ENCODE measurements at regions not wholly inside any gene's neighbourhood (a gene's known extent, or its start where the extent isn't known, plus 50 kb on each side); places are given as distances from the start of the nearest gene placed in this dataset.

GRCh38 chr12:4051596-4051995 lies 178.4 kb upstream of the PARP11 start:
- Histone ChIP-seq H2AK5ac (ENCODE audit: low read depth, low read length) (no peak overlapping the region), H3K27ac (replicated peaks; ENCODE audit: low read length) (no peak overlapping the region), H3K9ac (ENCODE audit: low read depth, low read length, poor library complexity) (no peak overlapping the region), H3K4me3 (ENCODE audit: low read length in 2 of 2) (no peak overlapping the region), H2AFZ (ENCODE audit: low read length) (no peak overlapping the region), H3K4me2 (ENCODE audit: insufficient read depth, low read length, poor library complexity, severe bottlenecking) (no peak overlapping the region), H3K4me1 (ENCODE audit: control insufficient read depth in 2 of 2, insufficient read depth in 1 of 2, low read depth in 1 of 2, low read length in 2 of 2) (peaks cover 7 to 9% of the 10 kb centered on the region in 2 donors), H2BK5ac (ENCODE audit: low read length) (no peak overlapping the region), H2BK15ac (ENCODE audit: low read length) (no peak overlapping the region), H2BK12ac (ENCODE audit: low read length) (no peak overlapping the region), H3K23ac (ENCODE audit: low read depth, low read length, poor library complexity) (no peak overlapping the region), H3K4ac (ENCODE audit: low read length) (no peak overlapping the region), H3K18ac (ENCODE audit: low read length) (no peak overlapping the region), H3K36me3 (replicated peaks in 1 of 2; ENCODE audit: control insufficient read depth in 2 of 2, insufficient read depth in 2 of 2, low read length in 2 of 2) (no peaks in the 10 kb centered on the region), H4K8ac (ENCODE audit: low read depth, low read length) (no peak overlapping the region), H3K79me1 (ENCODE audit: low read depth, low read length) (no peaks in the 10 kb centered on the region), H3K27me3 (ENCODE audit: control insufficient read depth in 3 of 3, insufficient read depth in 3 of 3, low read depth in 1 of 3, low read length in 3 of 3) (peaks cover 0 to 4% (median 0%) of the 10 kb centered on the region in 3 experiments), H2BK120ac (ENCODE audit: low read depth, low read length) (no peak overlapping the region), H3K9me3 (replicated peaks in 1 of 2; ENCODE audit: control insufficient read depth in 2 of 2, insufficient read depth in 1 of 2, low read depth in 1 of 2, low read length in 2 of 2) (no peaks in the 10 kb centered on the region), H4K91ac (ENCODE audit: low read depth, low read length, poor library complexity) (no peak overlapping the region), H3K14ac (ENCODE audit: low read length) (no peak overlapping the region)
- WGBS, 2 donors (ENCODE audit: extremely low coverage in 2 of 2, insufficient read length in 2 of 2, insufficient replicate concordance in 1 of 2), result no CpG with 5 or more reads among the region's 1 CpG
- no peak for DNase-seq (ENCODE audit: low spot score)

- H2BK15ac ChIP-seq (ENCODE audit: low read length), result no peak overlapping the region
- H3K4me1 ChIP-seq (ENCODE audit: control insufficient read depth in 2 of 2, insufficient read depth in 1 of 2, low read depth in 1 of 2, low read length in 2 of 2), result peaks cover 11 to 14% of the 10 kb centered on the region in 2 donors
- H2AFZ ChIP-seq (ENCODE audit: low read length), result no peak overlapping the region
- whole genome bisulfite sequencing, 2 donors (ENCODE audit: extremely low coverage in 2 of 2, insufficient read length in 2 of 2, insufficient replicate concordance in 1 of 2), result no CpG with 5 or more reads among the region's 3 CpGs
- peak overlapping the region; percentile 25 for H3K14ac ChIP-seq (ENCODE audit: low read length)
- H3K9ac ChIP-seq (ENCODE audit: low read depth, low read length, poor library complexity), result no peak overlapping the region
- no peaks in the 10 kb centered on the region for H3K27me3 ChIP-seq (ENCODE audit: control insufficient read depth in 3 of 3, insufficient read depth in 3 of 3, low read depth in 1 of 3, low read length in 3 of 3)
- no peak overlapping the region for H2BK120ac ChIP-seq (ENCODE audit: low read depth, low read length)
- H3K79me1 ChIP-seq (ENCODE audit: low read depth, low read length), result no peaks in the 10 kb centered on the region
- no peak overlapping the region for H2BK5ac ChIP-seq (ENCODE audit: low read length)
- no peak overlapping the region for H2BK12ac ChIP-seq (ENCODE audit: low read length)
- H3K4ac ChIP-seq (ENCODE audit: low read length), result no peak overlapping the region
- H3K27ac ChIP-seq (replicated peaks; ENCODE audit: low read length), result no peak overlapping the region
- H3K4me2 ChIP-seq (ENCODE audit: insufficient read depth, low read length, poor library complexity, severe bottlenecking), result no peak overlapping the region
- peak overlapping the region; percentile 24 for H3K18ac ChIP-seq (ENCODE audit: low read length)
- H2AK5ac ChIP-seq (ENCODE audit: low read depth, low read length), result peak overlapping the region; percentile 21
- H3K9me3 ChIP-seq (replicated peaks in 1 of 2; ENCODE audit: control insufficient read depth in 2 of 2, insufficient read depth in 1 of 2, low read depth in 1 of 2, low read length in 2 of 2), result no peaks in the 10 kb centered on the region
- no peak overlapping the region for H3K4me3 ChIP-seq (ENCODE audit: low read length in 2 of 2)
- no peaks in the 10 kb centered on the region for H3K36me3 ChIP-seq (replicated peaks in 1 of 2; ENCODE audit: control insufficient read depth in 2 of 2, insufficient read depth in 2 of 2, low read length in 2 of 2)
- H4K8ac ChIP-seq (ENCODE audit: low read depth, low read length), result peak overlapping the region; percentile 19
- H4K91ac ChIP-seq (ENCODE audit: low read depth, low read length, poor library complexity), result no peak overlapping the region
- no peak overlapping the region for H3K23ac ChIP-seq (ENCODE audit: low read depth, low read length, poor library complexity)
- DNase-seq (ENCODE audit: low spot score), result no peak
These were observed 177.1 kb upstream of the PARP11 start for GRCh38 chr12:4050340-4050739.

- no peak overlapping the region for H3K4ac ChIP-seq (ENCODE audit: low read length)
- H3K18ac ChIP-seq (ENCODE audit: low read length), result peak overlapping the region; percentile 3
- no peaks in the 10 kb centered on the region for H3K79me1 ChIP-seq (ENCODE audit: low read depth, low read length)
- H4K8ac ChIP-seq (ENCODE audit: low read depth, low read length), result no peak overlapping the region
- H4K91ac ChIP-seq (ENCODE audit: low read depth, low read length, poor library complexity), result no peak overlapping the region
- no peak overlapping the region for H2BK120ac ChIP-seq (ENCODE audit: low read depth, low read length)
- peaks cover 11 to 20% of the 10 kb centered on the region in 2 donors for H3K4me1 ChIP-seq (ENCODE audit: control insufficient read depth in 2 of 2, insufficient read depth in 1 of 2, low read depth in 1 of 2, low read length in 2 of 2)
- H2BK12ac ChIP-seq (ENCODE audit: low read length), result no peak overlapping the region
- H3K9ac ChIP-seq (ENCODE audit: low read depth, low read length, poor library complexity), result no peak overlapping the region
- no peak overlapping the region for H2BK15ac ChIP-seq (ENCODE audit: low read length)
- H3K14ac ChIP-seq (ENCODE audit: low read length), result no peak overlapping the region
- no peak overlapping the region for H2AFZ ChIP-seq (ENCODE audit: low read length)
- H3K36me3 ChIP-seq (replicated peaks in 1 of 2; ENCODE audit: control insufficient read depth in 2 of 2, insufficient read depth in 2 of 2, low read length in 2 of 2), result no peaks in the 10 kb centered on the region
- no peak overlapping the region for H3K23ac ChIP-seq (ENCODE audit: low read depth, low read length, poor library complexity)
- DNase-seq (ENCODE audit: low spot score), result no peak
- H3K4me3 ChIP-seq (ENCODE audit: low read length in 2 of 2), result no peak overlapping the region
- no peaks in the 10 kb centered on the region for H3K27me3 ChIP-seq (ENCODE audit: control insufficient read depth in 3 of 3, insufficient read depth in 3 of 3, low read depth in 1 of 3, low read length in 3 of 3)
- no CpG with 5 or more reads among the region's 9 CpGs for WGBS, 2 donors (ENCODE audit: extremely low coverage in 2 of 2, insufficient read length in 2 of 2, insufficient replicate concordance in 1 of 2)
- H3K4me2 ChIP-seq (ENCODE audit: insufficient read depth, low read length, poor library complexity, severe bottlenecking), result no peak overlapping the region
- no peak overlapping the region for H2AK5ac ChIP-seq (ENCODE audit: low read depth, low read length)
- no peak overlapping the region for H3K27ac ChIP-seq (replicated peaks; ENCODE audit: low read length)
- no peak overlapping the region for H2BK5ac ChIP-seq (ENCODE audit: low read length)
- H3K9me3 ChIP-seq (replicated peaks in 1 of 2; ENCODE audit: control insufficient read depth in 2 of 2, insufficient read depth in 1 of 2, low read depth in 1 of 2, low read length in 2 of 2), result peaks cover 2 to 4% of the 10 kb centered on the region in 2 donors
These were observed 176.3 kb upstream of the PARP11 start for GRCh38 chr12:4049298-4050080.

- no peak overlapping the region for H2BK12ac ChIP-seq (ENCODE audit: low read length)
- WGBS, 2 donors (ENCODE audit: extremely low coverage in 2 of 2, insufficient read length in 2 of 2, insufficient replicate concordance in 1 of 2), result no CpG with 5 or more reads among the region's 7 CpGs
- no peak overlapping the region for H3K9ac ChIP-seq (ENCODE audit: low read depth, low read length, poor library complexity)
- no peak overlapping the region for H3K4me3 ChIP-seq (ENCODE audit: low read length in 2 of 2)
- H3K27ac ChIP-seq (replicated peaks; ENCODE audit: low read length), result no peak overlapping the region
- no peak overlapping the region for H3K23ac ChIP-seq (ENCODE audit: low read depth, low read length, poor library complexity)
- H4K8ac ChIP-seq (ENCODE audit: low read depth, low read length), result no peak overlapping the region
- peaks cover 4 to 15% of the 10 kb centered on the region in 2 donors for H3K9me3 ChIP-seq (replicated peaks in 1 of 2; ENCODE audit: control insufficient read depth in 2 of 2, insufficient read depth in 1 of 2, low read depth in 1 of 2, low read length in 2 of 2)
- H3K4me2 ChIP-seq (ENCODE audit: insufficient read depth, low read length, poor library complexity, severe bottlenecking), result no peak overlapping the region
- no peaks in the 10 kb centered on the region for H3K79me1 ChIP-seq (ENCODE audit: low read depth, low read length)
- H2BK5ac ChIP-seq (ENCODE audit: low read length), result no peak overlapping the region
- H2BK15ac ChIP-seq (ENCODE audit: low read length), result no peak overlapping the region
- no peak overlapping the region for H2BK120ac ChIP-seq (ENCODE audit: low read depth, low read length)
- no peak overlapping the region for H4K91ac ChIP-seq (ENCODE audit: low read depth, low read length, poor library complexity)
- peak overlapping the region; percentile 0 for H2AFZ ChIP-seq (ENCODE audit: low read length)
- H3K18ac ChIP-seq (ENCODE audit: low read length), result peak overlapping the region; percentile 68
- H3K14ac ChIP-seq (ENCODE audit: low read length), result no peak overlapping the region
- no peak overlapping the region for H2AK5ac ChIP-seq (ENCODE audit: low read depth, low read length)
- peaks cover 11 to 20% of the 10 kb centered on the region in 2 donors for H3K4me1 ChIP-seq (ENCODE audit: control insufficient read depth in 2 of 2, insufficient read depth in 1 of 2, low read depth in 1 of 2, low read length in 2 of 2)
- H3K4ac ChIP-seq (ENCODE audit: low read length), result no peak overlapping the region
- DNase-seq (ENCODE audit: low spot score), result no peak
- H3K36me3 ChIP-seq (replicated peaks in 1 of 2; ENCODE audit: control insufficient read depth in 2 of 2, insufficient read depth in 2 of 2, low read length in 2 of 2), result no peaks in the 10 kb centered on the region
- no peaks in the 10 kb centered on the region for H3K27me3 ChIP-seq (ENCODE audit: control insufficient read depth in 3 of 3, insufficient read depth in 3 of 3, low read depth in 1 of 3, low read length in 3 of 3)
These were observed 174.2 kb upstream of the PARP11 start for GRCh38 chr12:4047421-4047820.
